BJ (cell line): ENCODE measurements at regions not wholly inside any gene's neighbourhood (a gene's known extent, or its start where the extent isn't known, plus 50 kb on each side); places are given as distances from the start of the nearest gene placed in this dataset.
"Not testable (repeated sequence)": the region's sequence is repeated elsewhere in the genome, so short reads cannot be mapped to it uniquely, and the experiment has no call there.

Experiments used
- CTCF ChIA-PET: fragments of 350-600 bp; formaldehyde crosslinking; extraction: SDS; loops from one replicate; lab custom pipeline; 2021; ENCODE audit warnings: antibody characterized with exemption, inconsistent platforms; lab: Yijun Ruan, JAX
- POLR2A ChIA-PET: fragments of 300-600 bp; sonication (Branson Sonifier 250); formaldehyde crosslinking; extraction: SDS; loops from one replicate; lab custom pipeline; 2021; ENCODE audit warnings: antibody characterized with exemption; lab: Charles Lee
- DNase-seq: peaks from one replicate; pipeline ENCODE4 v3.0.0-alpha.2; 2011; ENCODE audit warnings: low read depth
- H3K27me3 ChIP-seq: 2 replicates; pipeline ENCODE4 v1.6.0; 2011; ENCODE audit warnings: low read length; ENCODE audit not compliant: control insufficient read depth, insufficient read depth
- H3K36me3 ChIP-seq: 2 replicates; pipeline ENCODE4 v1.5.1; 2011; ENCODE audit warnings: low read length; ENCODE audit not compliant: control insufficient read depth, insufficient read depth
- H3K4me3 ChIP-seq: 2 replicates; pipeline ENCODE4 v1.5.1; 2011; ENCODE audit warnings: low read depth, mild to moderate bottlenecking, control low read depth, low read length
- CTCF ChIP-seq: IDR thresholded peaks from 2 replicates; pipeline ENCODE4 v1.5.1; 2011; ENCODE audit warnings: low read depth, mild to moderate bottlenecking, control low read depth, inconsistent platforms, low read length, moderate library complexity; ENCODE audit not compliant: insufficient read depth

DNA sequence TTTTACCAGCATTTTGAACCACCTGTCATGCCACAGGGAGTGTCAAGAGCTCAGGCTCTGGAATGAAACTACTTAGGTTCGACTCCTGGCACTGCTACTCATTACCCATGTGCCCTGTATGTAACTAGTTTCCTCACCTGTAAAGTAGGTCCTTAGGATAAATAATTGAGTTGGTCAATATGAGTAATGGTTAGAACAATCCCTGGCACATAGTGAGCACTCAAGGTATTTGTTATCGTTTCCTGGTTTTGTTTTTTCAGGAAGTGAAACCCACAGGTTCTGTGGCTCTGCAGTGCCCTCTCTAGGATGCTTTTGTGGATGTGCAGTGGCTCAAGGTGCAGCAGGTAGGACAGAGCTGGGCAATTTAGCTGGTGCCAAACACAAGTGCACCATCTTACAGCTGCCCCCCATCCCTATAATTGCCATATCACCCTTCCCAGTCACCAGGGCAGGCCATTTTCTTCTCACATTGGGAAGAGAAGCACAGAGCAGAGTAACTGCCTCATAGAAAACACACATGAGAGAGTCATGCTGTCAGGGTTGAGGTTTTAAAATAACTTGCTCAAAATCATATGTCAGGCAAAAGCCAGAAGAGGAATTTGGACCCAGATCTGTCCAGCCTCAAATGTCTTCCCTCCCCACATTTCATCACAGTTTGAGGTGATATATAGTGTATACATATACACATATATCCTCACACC, 297.5 kb downstream of the RPAP3 start:
- no peak for TF ChIP-seq CTCF
- Histone ChIP-seq H3K36me3 (no peaks in the 10 kb centered on the region), H3K4me3 (no peak overlapping the region), H3K27me3 (peaks cover under 1% of the 10 kb centered on the region; the same call in 1 of the 2 replicates)
- no peak for DNase-seq
- POLR2A ChIA-PET, result no interaction called here
- CTCF ChIA-PET, result interaction anchor here (1.3 kb wide), 1 partner anchor 11 kb away, joined by 4 read pairs; no protein-coding TSS in a partner anchor

DNA sequence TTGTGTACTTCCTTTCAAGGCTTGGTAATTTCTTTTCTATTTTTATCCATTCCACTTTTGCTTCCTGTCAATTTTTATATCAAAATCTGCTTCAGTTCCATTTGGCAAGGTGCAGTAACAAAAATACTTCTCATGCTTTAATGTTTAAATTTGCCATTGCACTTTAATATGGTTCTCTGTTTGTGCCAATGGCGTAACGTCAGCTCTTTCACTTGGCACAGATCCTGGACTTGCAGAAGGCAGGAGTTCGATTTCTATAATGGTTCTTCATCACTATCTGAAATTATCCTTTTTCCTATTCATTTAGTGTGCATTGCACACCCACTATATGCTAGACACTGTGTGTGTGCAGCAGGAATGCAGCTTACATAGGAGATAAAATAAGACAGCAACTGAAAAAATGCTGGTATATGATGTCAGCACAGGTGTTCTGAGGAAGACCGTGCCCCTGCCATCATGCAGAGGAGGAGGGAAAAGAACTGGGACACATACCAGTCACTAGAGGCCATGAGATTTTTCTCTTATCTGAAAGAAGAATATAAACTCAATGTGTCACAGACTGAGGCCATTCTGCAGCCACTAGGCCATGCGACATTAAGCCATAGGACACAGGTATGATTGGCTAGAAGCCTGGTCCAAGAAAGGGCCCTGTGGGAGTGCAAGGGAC, 298.2 kb downstream of the RPAP3 start:
- Histone ChIP-seq H3K36me3 (no peaks in the 10 kb centered on the region), H3K27me3 (peaks cover 1% of the 10 kb centered on the region; the same call in 1 of the 2 replicates), H3K4me3 (no peak overlapping the region)
- TF ChIP-seq CTCF, result no peak
- ChIA-PET POLR2A (no interaction called here), CTCF (interaction anchor here (1.3 kb wide), 1 partner anchor 12 kb away, joined by 4 read pairs; no protein-coding TSS in a partner anchor)
- no peak for DNase-seq

- Histone ChIP-seq H3K36me3 (no peaks in the 10 kb centered on the region), H3K4me3 (no peak overlapping the region), H3K27me3 (peaks cover 1% of the 10 kb centered on the region; the same call in 1 of the 2 replicates)
- ChIA-PET POLR2A (interaction anchor here (0.6 kb wide), 1 partner anchor 219 kb away, joined by 3 read pairs; no protein-coding TSS in a partner anchor), CTCF (interaction anchor here (0.6 to 1.3 kb wide), 2 partner anchors 253 to 371 kb away, joined by 3 to 7 read pairs; no protein-coding TSS in a partner anchor)
- no peak for TF ChIP-seq CTCF
- DNase-seq, result no peak
Observed at GRCh38 chr12:47403681-47404080, 302.1 kb downstream of the RPAP3 start.

DNA sequence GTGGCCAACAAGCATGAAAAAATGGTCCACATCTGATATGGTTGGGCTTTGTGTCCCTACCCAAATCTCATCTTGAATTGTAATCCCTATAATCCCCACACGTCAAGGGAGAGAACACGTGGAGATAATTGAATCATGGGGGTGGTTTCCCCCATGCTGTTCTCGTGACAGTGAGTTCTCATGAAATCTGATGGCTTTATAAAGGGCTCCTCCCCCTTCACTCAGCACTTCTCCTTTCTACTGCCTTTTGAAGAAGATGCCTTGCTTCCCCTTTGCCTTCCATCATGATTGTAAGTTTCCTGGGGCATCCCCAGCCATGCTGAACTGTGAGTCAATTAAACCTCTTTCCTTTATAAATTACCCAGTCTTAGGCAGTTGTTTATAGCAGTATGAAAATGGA, 304.6 kb downstream of the RPAP3 start:
- DNase-seq, CTCF ChIA-PET, H3K36me3 ChIP-seq, H3K4me3 ChIP-seq, POLR2A ChIA-PET, H3K27me3 ChIP-seq: not testable (repeated sequence)

DNA sequence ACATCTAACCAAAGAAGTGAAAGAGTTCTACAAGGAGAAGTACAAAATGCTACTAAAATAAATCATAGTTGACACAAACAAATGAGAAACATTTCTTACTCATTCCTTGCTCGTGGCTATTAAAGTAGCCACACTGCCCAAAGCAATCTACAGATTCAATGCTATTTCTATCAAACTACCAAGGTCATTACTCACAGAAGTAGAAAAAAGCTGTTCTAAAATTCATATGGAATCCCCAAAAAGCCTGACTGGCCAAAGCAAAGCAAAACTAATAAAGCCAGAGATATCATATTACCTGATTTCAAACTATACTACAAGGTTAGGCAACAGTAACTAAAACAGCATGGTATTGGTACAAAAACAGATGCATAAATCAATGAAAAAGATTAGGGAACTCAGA, 305.6 kb downstream of the RPAP3 start:
- H3K4me3 ChIP-seq, result no peak overlapping the region
- H3K36me3 ChIP-seq, result no peaks in the 10 kb centered on the region
- CTCF ChIA-PET, result no interaction called here
- peaks cover 1% of the 10 kb centered on the region; the same call in 1 of the 2 replicates for H3K27me3 ChIP-seq
- peak; percentile 45 for DNase-seq
- POLR2A ChIA-PET, result no interaction called here
- TF ChIP-seq CTCF, result no peak
